Smooth muscle cell (in vitro differentiated cells): ENCODE measurements at regions not wholly inside any gene's neighbourhood (a gene's known extent, or its start where the extent isn't known, plus 50 kb on each side); places are given as distances from the start of the nearest gene placed in this dataset.
"Not testable (repeated sequence)": the region's sequence is repeated elsewhere in the genome, so short reads cannot be mapped to it uniquely, and the experiment has no call there.

Experiments
- DNase-seq: peaks from one replicate; lab custom pipeline; 2025; ENCODE audit not compliant: unreplicated experiment; lab: John Stamatoyannopoulos, UW
- H2AFZ ChIP-seq: fragments of 200-600 bp; sonication (generic); 2 replicates; pipeline ENCODE4 v1.6.0; 2016; ENCODE audit warnings: antibody characterized with exemption, low read depth, mild to moderate bottlenecking
- H3F3A ChIP-seq: fragments of 200-600 bp; sonication (generic); 2 replicates; pipeline ENCODE4 v1.6.0; 2017; ENCODE audit warnings: antibody characterized with exemption, low read depth
- H3K27ac ChIP-seq: fragments of 200-600 bp; sonication (generic); 2 replicates; pipeline ENCODE4 v1.5.1; 2016; ENCODE audit warnings: low read depth, mild to moderate bottlenecking
- H3K27me3 ChIP-seq: fragments of 200-600 bp; sonication (generic); 2 replicates; pipeline ENCODE4 v1.6.1; 2016; ENCODE audit warnings: low read depth, mild to moderate bottlenecking
- H3K36me3 ChIP-seq: fragments of 200-600 bp; sonication (generic); 2 replicates; pipeline ENCODE4 v1.5.1; 2016; ENCODE audit warnings: low read depth
- H3K4me1 ChIP-seq: fragments of 200-600 bp; sonication (generic); 2 replicates; pipeline ENCODE4 v1.5.1; 2016; ENCODE audit warnings: low read depth
- H3K4me2 ChIP-seq: fragments of 200-600 bp; sonication (generic); 2 replicates; pipeline ENCODE4 v1.6.0; 2016; ENCODE audit warnings: mild to moderate bottlenecking
- H3K4me3 ChIP-seq: fragments of 200-600 bp; sonication (generic); 2 replicates; pipeline ENCODE4 v1.5.1; 2016; ENCODE audit warnings: mild to moderate bottlenecking
- H3K79me2 ChIP-seq: fragments of 200-600 bp; sonication (generic); 2 replicates; pipeline ENCODE4 v1.6.0; 2016; ENCODE audit warnings: low read depth, mild to moderate bottlenecking
- H3K9ac ChIP-seq: fragments of 200-600 bp; sonication (generic); 2 replicates; pipeline ENCODE4 v1.6.0; 2016; ENCODE audit warnings: low read depth
- H3K9me3 ChIP-seq: fragments of 200-600 bp; sonication (generic); replicated peaks from 2 replicates; pipeline ENCODE4 v1.5.1; 2016; ENCODE audit warnings: low read depth
- H4K20me1 ChIP-seq: fragments of 200-600 bp; sonication (generic); 2 replicates; pipeline ENCODE4 v1.6.0; 2016; ENCODE audit warnings: low read depth
- CTCF ChIP-seq: fragments of 200-600 bp; sonication (generic); IDR thresholded peaks from 2 replicates; pipeline ENCODE4 v1.5.1; 2017; ENCODE audit warnings: borderline replicate concordance, mild to moderate bottlenecking, antibody characterized with exemption; ENCODE audit not compliant: insufficient read depth, poor library complexity, severe bottlenecking
- WGBS: methylation state at CpG from one replicate; pipeline ENCODE4 v1.1.7; 2016; ENCODE audit warnings: low lambda C conversion rate; 5-methylcytosine and 5-hydroxymethylcytosine counted together

GRCh38 chr1:55520861-55521260 lies 305.7 kb upstream of the USP24 start:
- Histone ChIP-seq H3K4me1 (no peaks in the 10 kb centered on the region), H2AFZ (no peak overlapping the region), H3K27ac (no peak overlapping the region), H4K20me1 (no peaks in the 10 kb centered on the region), H3K36me3 (no peaks in the 10 kb centered on the region), H3K9ac (no peak overlapping the region), H3K4me2 (no peak overlapping the region), H3K79me2 (no peaks in the 10 kb centered on the region), H3K9me3 (no peaks in the 10 kb centered on the region), H3K4me3 (no peak overlapping the region), H3K27me3 (no peaks in the 10 kb centered on the region), H3F3A (no peaks in the 10 kb centered on the region)
- no peak for DNase-seq
- 98% methylated on average over 2 of the region's 2 CpGs for WGBS
- no peak for TF ChIP-seq CTCF

- no peak for TF ChIP-seq CTCF
- H3K27ac ChIP-seq, result no peak overlapping the region
- H2AFZ ChIP-seq, result no peak overlapping the region
- H3K9ac ChIP-seq, result no peak overlapping the region
- H3K4me3 ChIP-seq, result no peak overlapping the region
- no peaks in the 10 kb centered on the region for H3K27me3 ChIP-seq
- H3K4me1 ChIP-seq, result no peaks in the 10 kb centered on the region
- no peaks in the 10 kb centered on the region for H3F3A ChIP-seq
- H3K79me2 ChIP-seq, result no peaks in the 10 kb centered on the region
- H4K20me1 ChIP-seq, result no peaks in the 10 kb centered on the region
- DNase-seq, result no peak
- no peak overlapping the region for H3K4me2 ChIP-seq
- H3K36me3 ChIP-seq, result no peaks in the 10 kb centered on the region
- no peaks in the 10 kb centered on the region for H3K9me3 ChIP-seq
- WGBS, result 88% methylated on average over 6 of the region's 6 CpGs
Measured at GRCh38 chr1:55519937-55520683, 304.9 kb upstream of the USP24 start.

- Histone ChIP-seq H3K36me3 (no peaks in the 10 kb centered on the region), H4K20me1 (no peaks in the 10 kb centered on the region), H2AFZ (no peak overlapping the region), H3K79me2 (no peaks in the 10 kb centered on the region), H3K4me3 (no peak overlapping the region), H3K9ac (no peak overlapping the region), H3F3A (no peaks in the 10 kb centered on the region), H3K4me1 (no peaks in the 10 kb centered on the region), H3K9me3 (no peaks in the 10 kb centered on the region), H3K27ac (no peak overlapping the region), H3K27me3 (no peaks in the 10 kb centered on the region), H3K4me2 (no peak overlapping the region)
- 55% methylated on average over 1 of the region's 1 CpG for WGBS
- DNase-seq, result no peak
- no peak for TF ChIP-seq CTCF
Measured at GRCh38 chr1:55519276-55519675, 304.1 kb upstream of the USP24 start.

- Histone ChIP-seq H4K20me1 (no peaks in the 10 kb centered on the region), H3K4me2 (no peak overlapping the region), H3K36me3 (no peaks in the 10 kb centered on the region), H3K27ac (no peak overlapping the region), H3K27me3 (no peaks in the 10 kb centered on the region), H3K4me3 (no peak overlapping the region), H3K79me2 (no peaks in the 10 kb centered on the region), H3K4me1 (no peaks in the 10 kb centered on the region), H2AFZ (no peak overlapping the region), H3K9ac (no peak overlapping the region), H3K9me3 (no peaks in the 10 kb centered on the region), H3F3A (no peaks in the 10 kb centered on the region)
- no peak for TF ChIP-seq CTCF
- no peak for DNase-seq
- 89% methylated on average over 5 of the region's 5 CpGs for WGBS
Measured at GRCh38 chr1:55517036-55517435, 301.9 kb upstream of the USP24 start.

- H3K79me2 ChIP-seq, H3K36me3 ChIP-seq, H3K9ac ChIP-seq, H3K27me3 ChIP-seq, H3F3A ChIP-seq, H3K27ac ChIP-seq, H3K4me3 ChIP-seq, H4K20me1 ChIP-seq, H3K4me1 ChIP-seq, H3K9me3 ChIP-seq, DNase-seq: not testable (repeated sequence)
- WGBS, result 26% methylated on average over 4 of the region's 4 CpGs
- peak overlapping the region; percentile 38 for H2AFZ ChIP-seq
- H3K4me2 ChIP-seq, result peak overlapping the region; percentile 15
Measured at GRCh38 chr1:55514571-55514970, 299.4 kb upstream of the USP24 start.
